B cell (primary cell): ENCODE measurements at regions not wholly inside any gene's neighbourhood (a gene's known extent, or its start where the extent isn't known, plus 50 kb on each side); places are given as distances from the start of the nearest gene placed in this dataset.

Source experiments
- ATAC-seq: fragments of 200-7000 bp; cut with Tn5 transposase; one replicate; pipeline ENCODE4 v1.10.0; 2021; ENCODE audit warnings: low read depth, mild to moderate bottlenecking, moderate number of reproducible peaks, moderate library complexity
- CTCF ChIA-PET: fragments of 350-600 bp; sonication (Branson Sonifier 250); formaldehyde crosslinking; loops from one replicate; lab custom pipeline; 2021; ENCODE audit warnings: antibody characterized with exemption, inconsistent platforms; lab: Charles Lee
- POLR2A ChIA-PET: fragments of 350-600 bp; sonication (Branson Sonifier 250); formaldehyde crosslinking; loops from one replicate; lab custom pipeline; 2021; ENCODE audit warnings: antibody characterized with exemption; lab: Charles Lee
- DNase-seq: peaks from one replicate; pipeline ENCODE4 v3.0.0; 2013
- H2AFZ ChIP-seq: 2 replicates; pipeline ENCODE4 v1.6.1; 2012; ENCODE audit warnings: mild to moderate bottlenecking, low read depth, low read length; ENCODE audit not compliant: insufficient read depth, poor library complexity, severe bottlenecking
- H3K27ac ChIP-seq, 2 donors: 1 replicate in 1 of 2; 2 replicates in 1 of 2; pipeline ENCODE4 v1.5.1; 2012 to 2013; ENCODE audit warnings: low read length in 2 of 2, mild to moderate bottlenecking in 2 of 2, moderate library complexity in 1 of 2
- H3K27me3 ChIP-seq, 4 experiments: fragments of 200-600 bp in 1 of 4; sonication (generic) in 1 of 4; replicated peaks in 1 of 4; 1 replicate in 2 of 4; 2 replicates in 2 of 4; pipeline versions ENCODE4 v1.6.1 to v1.7.0; 2013 to 2016; ENCODE audit warnings: low read length in 3 of 4, mild to moderate bottlenecking in 2 of 4, mixed read lengths in 1 of 4, moderate library complexity in 1 of 4; ENCODE audit not compliant: insufficient read depth in 4 of 4, control insufficient read depth in 3 of 4; ENCODE audit errors: control extremely low read depth in 1 of 4
- H3K36me3 ChIP-seq, 2 experiments: replicated peaks in 1 of 2; 1 replicate in 1 of 2; 2 replicates in 1 of 2; pipeline versions ENCODE4 v1.6.1 to v1.7.1; 2013; ENCODE audit warnings: low read length in 1 of 2; ENCODE audit not compliant: insufficient read depth in 2 of 2, control insufficient read depth in 1 of 2; ENCODE audit errors: control extremely low read depth in 1 of 2, extremely low read depth in 1 of 2
- H3K4me1 ChIP-seq, 2 donors: fragments of 200-600 bp in 1 of 2; sonication (generic) in 1 of 2; 1 replicate in 1 of 2; 2 replicates in 1 of 2; pipeline versions ENCODE4 v1.5.1 to v1.6.1; 2013 to 2017; ENCODE audit warnings: low read length in 2 of 2; ENCODE audit not compliant: control insufficient read depth in 2 of 2, insufficient read depth in 2 of 2
- H3K4me2 ChIP-seq: replicated peaks from 2 replicates; pipeline ENCODE3; 2012; ENCODE audit warnings: mild to moderate bottlenecking, low read depth, low read length; ENCODE audit not compliant: poor library complexity, severe bottlenecking
- H3K4me3 ChIP-seq, 5 experiments: fragments of 200-600 bp in 1 of 5; sonication (generic) in 1 of 5; 1 replicate in 3 of 5; 2 replicates in 2 of 5; pipeline versions ENCODE4 v1.5.1 to v1.7.0; 2011 to 2016; ENCODE audit warnings: low read length in 4 of 5, mild to moderate bottlenecking in 4 of 5, low read depth in 2 of 5, control low read depth in 1 of 5, moderate library complexity in 1 of 5; ENCODE audit not compliant: insufficient read depth in 1 of 5; ENCODE audit errors: control extremely low read depth in 1 of 5, extremely low read depth in 1 of 5
- H3K79me2 ChIP-seq: fragments of 200-600 bp; sonication (generic); one replicate; pipeline ENCODE4 v1.6.0; 2016; ENCODE audit warnings: low read length; ENCODE audit not compliant: control insufficient read depth, insufficient read depth
- H3K9ac ChIP-seq: fragments of 200-600 bp; sonication (generic); 2 replicates; pipeline ENCODE4 v1.6.1; 2017; ENCODE audit warnings: mild to moderate bottlenecking, low read length, moderate library complexity
- H3K9me3 ChIP-seq, 3 donors: one replicate each; pipeline versions ENCODE4 v1.6.1 to v1.7.1; 2013; ENCODE audit warnings: low read length in 2 of 3; ENCODE audit not compliant: control insufficient read depth in 2 of 3, insufficient read depth in 1 of 3; ENCODE audit errors: control extremely low read depth in 1 of 3
- H4K20me1 ChIP-seq: 2 replicates; pipeline ENCODE4 v1.6.0; 2012; ENCODE audit warnings: mild to moderate bottlenecking, low read length; ENCODE audit not compliant: insufficient read depth, control insufficient read depth, poor library complexity, severe bottlenecking
- H3K27ac Mint-ChIP-seq: one replicate; pipeline ENCODE4 v1.8.0; 2021; ENCODE audit warnings: mixed read lengths
- H3K27me3 Mint-ChIP-seq: one replicate; pipeline ENCODE4 v1.8.0; 2021; ENCODE audit warnings: mixed read lengths
- H3K4me1 Mint-ChIP-seq: one replicate; pipeline ENCODE4 v1.8.0; 2021; ENCODE audit warnings: mixed read lengths
- H3K4me3 Mint-ChIP-seq: one replicate; pipeline ENCODE4 v1.8.0; 2021; ENCODE audit warnings: mixed read lengths
- H3K9me3 Mint-ChIP-seq: one replicate; pipeline ENCODE4 v1.8.0; 2022; ENCODE audit warnings: mixed read lengths; ENCODE audit not compliant: insufficient read depth
- CTCF ChIP-seq: fragments of 200-600 bp; IDR thresholded peaks from one replicate; pipeline ENCODE4 v1.8.0; 2022; ENCODE audit warnings: antibody characterized with exemption, mild to moderate bottlenecking
- EZH2 ChIP-seq: IDR thresholded peaks from 2 replicates; pipeline ENCODE4 v1.6.1; 2012; ENCODE audit warnings: borderline replicate concordance, low read depth, mild to moderate bottlenecking, moderate library complexity, low read length; ENCODE audit not compliant: insufficient read depth, poor library complexity, severe bottlenecking
- WGBS: methylation state at CpG from one replicate; pipeline ENCODE4 v1.1.5; 2013; ENCODE audit warnings: missing lambda C conversion rate; ENCODE audit not compliant: insufficient coverage; 5-methylcytosine and 5-hydroxymethylcytosine counted together
- intact Hi-C: fragments of 100-400 bp; cut with micrococcal nuclease; formaldehyde crosslinking; loops from one replicate; pipeline ENCODE4 v1.10.0; 2022

- ChIA-PET POLR2A (no interaction called here), CTCF (no interaction called here)
- Mint-ChIP-seq H3K4me1 (peaks cover 4% of the 10 kb centered on the region), H3K4me3 (no peak overlapping the region), H3K27ac (no peak overlapping the region), H3K27me3 (no peaks in the 10 kb centered on the region), H3K9me3 (peaks cover 4% of the 10 kb centered on the region)
- Histone ChIP-seq H2AFZ (no peak overlapping the region), H4K20me1 (no peaks in the 10 kb centered on the region), H3K4me2 (no peak overlapping the region), H3K36me3 (no peaks in the 10 kb centered on the region), H3K27ac (no peak overlapping the region), H3K79me2 (no peaks in the 10 kb centered on the region), H3K4me3 (no peak overlapping the region), H3K9me3 (no peaks in the 10 kb centered on the region), H3K27me3 (no peaks in the 10 kb centered on the region), H3K9ac (no peak overlapping the region), H3K4me1 (peaks cover 0 to 3% of the 10 kb centered on the region in 2 donors)
- ATAC-seq (no peak), DNase-seq (no peak)
- 93% methylated on average over 4 of the region's 6 CpGs for WGBS
- intact Hi-C loops: no loop called here
- TF ChIP-seq CTCF (no peak), EZH2 (no peak)
These were observed 504.4 kb upstream of the NOX3 start for GRCh38 chr6:155959898-155960495.

- Mint-ChIP-seq H3K4me1 (peaks cover 5% of the 10 kb centered on the region), H3K27me3 (no peaks in the 10 kb centered on the region)
- CTCF ChIA-PET: no interaction called here
These were observed 502.9 kb upstream of the NOX3 start for GRCh38 chr6:155958550-155958949.

More at GRCh38 chr6:155958550-155958949, 502.9 kb upstream of the NOX3 start:
- POLR2A ChIA-PET: no interaction called here
- Mint-ChIP-seq H3K4me3 (no peak overlapping the region), H3K27ac (no peak overlapping the region), H3K9me3 (peaks cover 4% of the 10 kb centered on the region)
- Histone ChIP-seq H3K27ac (no peak overlapping the region), H3K4me1 (peaks cover 0 to 3% of the 10 kb centered on the region in 2 donors), H3K9me3 (no peaks in the 10 kb centered on the region), H3K36me3 (no peaks in the 10 kb centered on the region), H3K27me3 (no peaks in the 10 kb centered on the region), H2AFZ (no peak overlapping the region), H4K20me1 (no peaks in the 10 kb centered on the region), H3K9ac (no peak overlapping the region), H3K79me2 (no peaks in the 10 kb centered on the region), H3K4me2 (no peak overlapping the region), H3K4me3 (no peak overlapping the region)
- ATAC-seq (no peak), DNase-seq (no peak)
- TF ChIP-seq CTCF: no peak
- no peak for TF ChIP-seq EZH2
- no CpG with 5 or more reads among the region's 2 CpGs for WGBS
- intact Hi-C loops: no loop called here
